ENCODE measurements at regions not wholly inside any gene's neighbourhood (a gene's known extent, or its start where the extent isn't known, plus 50 kb on each side); places are given as distances from the start of the nearest gene placed in this dataset.

- Histone ChIP-seq H3K4me1 (no peaks in the 10 kb centered on the region), H3K9me3 (peaks cover 0 to 2% of the 10 kb centered on the region in 2 donors), H3K4me3 (no peak overlapping the region), H3K27ac (no peak overlapping the region), H3K27me3 (no peaks in the 10 kb centered on the region), H3K36me3 (no peaks in the 10 kb centered on the region)
- no peak for TF ChIP-seq CTCF (IDR thresholded peaks at IDR 0.05)
- intact Hi-C loops (cut with DNase I) = no loop called here
- DNase-seq = no peak
- ATAC-seq = no peak
Observed at GRCh38 chr6:163974322-163974721, 559.8 kb downstream of the QKI start.

- Histone ChIP-seq H3K27me3 (no peaks in the 10 kb centered on the region), H3K4me1 (no peaks in the 10 kb centered on the region), H3K4me3 (no peak overlapping the region), H3K9me3 (peaks cover 0 to 2% of the 10 kb centered on the region in 2 donors), H3K27ac (no peak overlapping the region), H3K36me3 (no peaks in the 10 kb centered on the region)
- DNase-seq (no peak), ATAC-seq (no peak)
- intact Hi-C loops (cut with DNase I) = no loop called here
- no peak for TF ChIP-seq CTCF (IDR thresholded peaks at IDR 0.05)
Observed at GRCh38 chr6:163971841-163972838, 557.6 kb downstream of the QKI start.

- no peak for DNase-seq
- Histone ChIP-seq H3K4me1 (no peaks in the 10 kb centered on the region), H3K27me3 (no peaks in the 10 kb centered on the region), H3K9me3 (peaks cover 0 to 2% of the 10 kb centered on the region in 2 donors), H3K36me3 (no peaks in the 10 kb centered on the region), H3K4me3 (no peak overlapping the region), H3K27ac (no peak overlapping the region)
- no peak for TF ChIP-seq CTCF (IDR thresholded peaks at IDR 0.05)
- ATAC-seq = no peak
- intact Hi-C loops (cut with DNase I) = no loop called here
Observed at GRCh38 chr6:163970846-163971564, 556.5 kb downstream of the QKI start.

- no peak for ATAC-seq
- no peak for TF ChIP-seq CTCF (IDR thresholded peaks at IDR 0.05)
Observed at GRCh38 chr6:163965426-163966348, 551.2 kb downstream of the QKI start.

More at GRCh38 chr6:163965426-163966348, 551.2 kb downstream of the QKI start:
- H3K36me3 ChIP-seq = no peaks in the 10 kb centered on the region
- no peaks in the 10 kb centered on the region for H3K4me1 ChIP-seq
- H3K4me3 ChIP-seq = no peak overlapping the region
- H3K9me3 ChIP-seq = no peaks in the 10 kb centered on the region
- no peak for DNase-seq
- H3K27me3 ChIP-seq = no peaks in the 10 kb centered on the region
- H3K27ac ChIP-seq = no peak overlapping the region
- intact Hi-C loops (cut with DNase I) = no loop called here
